NCI-H1417 treated with DMSO at 0.1 percent for 48 hours (cell line): ENCODE measurements at regions not wholly inside any gene's neighbourhood (a gene's known extent, or its start where the extent isn't known, plus 50 kb on each side); places are given as distances from the start of the nearest gene placed in this dataset.

Experiments
- DNase-seq: peaks from one replicate; lab custom pipeline; 2025; lab: John Stamatoyannopoulos, UW

DNA sequence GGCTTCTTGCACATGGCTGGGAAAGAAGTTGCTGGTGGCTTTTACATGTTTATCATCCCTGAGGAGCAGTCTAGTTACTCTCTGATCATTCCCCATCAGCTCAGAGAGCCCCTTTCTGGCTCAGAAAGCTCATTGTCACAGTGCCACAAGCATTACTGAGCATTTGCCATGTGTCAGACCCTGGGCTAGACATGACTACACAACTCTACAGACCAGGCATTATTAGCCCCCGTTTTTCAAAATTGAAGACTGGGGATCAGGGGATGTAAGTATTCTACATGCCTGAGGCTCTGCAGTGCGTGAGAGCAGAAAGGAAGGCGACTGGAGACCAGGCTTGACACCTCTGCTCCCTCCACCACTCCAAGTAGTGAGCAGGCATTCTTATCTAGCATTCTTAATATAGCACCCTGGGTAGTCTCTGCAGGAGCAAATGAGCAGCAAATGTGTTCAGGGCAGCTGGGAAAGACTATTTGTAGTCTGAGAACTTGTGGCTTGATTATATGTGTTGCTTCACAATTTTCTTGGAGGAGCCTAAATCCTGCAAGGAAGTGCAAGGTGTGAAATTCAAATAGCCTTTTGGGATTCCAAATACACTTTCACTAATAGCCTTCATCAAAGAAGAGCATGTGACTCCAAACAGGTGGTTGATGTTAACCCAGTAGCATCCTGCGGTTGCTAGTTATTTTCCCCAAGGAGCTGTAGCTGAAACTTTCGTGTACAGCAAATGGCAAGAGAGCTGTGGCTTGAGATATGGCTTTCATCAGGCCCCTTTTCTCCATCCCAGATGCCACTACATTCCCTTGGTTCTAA lies 143.2 kb downstream of the DDX1 start:
- no peak for DNase-seq

- no peak for DNase-seq
These were observed 144.0 kb downstream of the DDX1 start for GRCh38 chr2:15735484-15736326.

GRCh38 chr2:15736396-15737180 lies 144.9 kb downstream of the DDX1 start:
- no peak for DNase-seq

DNA sequence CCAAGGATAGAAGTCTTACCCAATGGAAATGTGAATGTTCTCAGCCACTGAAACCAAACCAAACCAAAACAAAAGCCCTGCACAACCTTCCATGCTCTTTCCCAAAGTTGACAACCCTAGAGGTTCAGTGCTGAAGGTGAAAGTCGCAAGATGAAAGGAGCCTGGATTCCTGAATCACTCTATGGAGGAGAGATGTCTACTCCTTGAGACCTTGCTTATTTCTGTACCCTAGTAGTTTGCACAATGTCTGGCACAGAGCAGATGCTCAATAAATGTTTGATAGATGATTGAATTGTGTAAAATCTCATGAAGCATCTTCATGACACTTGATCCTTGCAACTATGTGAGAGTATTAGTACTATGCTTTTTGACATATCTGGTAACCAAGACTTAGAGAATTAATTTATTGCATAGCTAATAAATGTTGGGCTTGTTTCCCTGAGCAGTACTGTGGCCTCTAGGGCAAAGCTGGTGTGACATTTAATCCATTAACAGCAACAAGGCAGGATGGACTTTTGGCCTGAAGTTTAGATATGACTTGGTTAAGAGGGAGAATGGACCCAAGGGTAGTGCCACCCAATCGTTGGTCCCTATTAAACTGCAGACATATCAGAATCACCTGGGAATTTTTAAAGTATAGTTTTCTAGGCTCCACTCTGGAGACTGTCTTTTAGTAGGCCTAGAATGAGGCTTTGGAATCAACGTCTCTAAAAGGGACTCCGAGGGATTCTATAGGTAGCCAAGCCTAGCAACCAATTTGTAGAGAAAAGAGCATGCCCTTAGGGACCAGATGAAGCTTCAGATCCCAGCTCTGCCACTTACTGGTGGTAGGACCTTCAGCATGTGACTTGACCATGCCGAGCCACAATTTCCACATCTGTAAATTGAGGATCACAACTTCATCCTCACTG lies 145.9 kb downstream of the DDX1 start:
- no peak for DNase-seq

DNA sequence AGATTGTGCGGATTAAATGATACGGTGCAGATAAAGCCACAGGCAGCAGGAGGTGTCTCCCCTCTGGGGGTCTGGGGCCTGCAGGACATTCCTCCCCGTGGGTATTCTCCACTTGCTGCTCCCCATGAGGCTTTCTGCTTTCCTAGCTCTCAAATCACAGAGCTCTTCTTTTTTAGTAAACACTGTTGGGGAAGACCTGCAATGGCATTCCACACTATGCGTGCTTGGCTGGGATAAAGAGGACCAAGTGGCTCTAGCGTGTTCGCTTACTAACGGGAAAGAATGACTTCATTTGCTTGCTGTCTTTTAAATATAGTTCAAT lies 146.5 kb downstream of the DDX1 start:
- no peak for DNase-seq

DNA sequence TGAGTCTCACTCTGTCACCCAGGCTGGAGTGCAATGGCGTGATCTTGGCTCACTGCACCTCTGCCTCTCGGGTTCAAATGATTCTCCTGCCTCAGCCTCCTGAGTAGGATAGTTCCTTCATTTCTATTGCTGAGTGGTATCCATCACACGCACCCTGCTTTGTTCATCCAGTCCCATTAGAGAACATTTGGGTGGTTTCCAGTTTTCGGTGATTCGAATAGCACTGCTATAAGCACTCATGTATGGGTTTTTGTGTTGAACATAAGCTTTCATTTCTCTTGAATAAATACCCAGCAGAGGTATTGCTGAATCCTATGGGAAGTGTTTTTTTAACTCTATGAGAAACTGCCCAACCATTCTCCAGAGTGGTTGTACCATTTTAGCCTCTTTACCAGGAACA lies 147.3 kb downstream of the DDX1 start:
- no peak for DNase-seq

DNA sequence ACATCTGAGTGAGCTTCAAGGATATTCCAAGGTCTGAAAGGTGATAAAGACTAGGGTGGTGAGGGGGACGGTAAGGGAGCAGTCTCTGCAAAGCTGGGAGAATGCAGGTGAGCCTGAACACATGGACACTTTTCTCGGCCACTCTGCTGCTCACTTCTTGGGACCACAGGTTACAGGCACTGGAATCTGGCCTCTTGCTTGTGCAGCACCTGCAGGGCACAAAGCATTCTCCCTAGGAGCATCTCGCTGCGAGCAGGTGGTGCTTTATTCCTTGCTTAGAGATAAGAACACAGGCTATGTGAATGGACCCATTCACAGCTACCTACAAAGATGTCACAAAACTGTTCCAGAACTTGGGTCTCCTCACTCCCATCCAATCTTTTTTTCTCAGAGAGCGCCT lies 153.2 kb downstream of the DDX1 start:
- DNase-seq: no peak

GRCh38 chr2:15745350-15745749 lies 153.7 kb downstream of the DDX1 start:
- no peak for DNase-seq

- no peak for DNase-seq
These were observed 154.4 kb downstream of the DDX1 start for GRCh38 chr2:15745907-15746702.

DNA sequence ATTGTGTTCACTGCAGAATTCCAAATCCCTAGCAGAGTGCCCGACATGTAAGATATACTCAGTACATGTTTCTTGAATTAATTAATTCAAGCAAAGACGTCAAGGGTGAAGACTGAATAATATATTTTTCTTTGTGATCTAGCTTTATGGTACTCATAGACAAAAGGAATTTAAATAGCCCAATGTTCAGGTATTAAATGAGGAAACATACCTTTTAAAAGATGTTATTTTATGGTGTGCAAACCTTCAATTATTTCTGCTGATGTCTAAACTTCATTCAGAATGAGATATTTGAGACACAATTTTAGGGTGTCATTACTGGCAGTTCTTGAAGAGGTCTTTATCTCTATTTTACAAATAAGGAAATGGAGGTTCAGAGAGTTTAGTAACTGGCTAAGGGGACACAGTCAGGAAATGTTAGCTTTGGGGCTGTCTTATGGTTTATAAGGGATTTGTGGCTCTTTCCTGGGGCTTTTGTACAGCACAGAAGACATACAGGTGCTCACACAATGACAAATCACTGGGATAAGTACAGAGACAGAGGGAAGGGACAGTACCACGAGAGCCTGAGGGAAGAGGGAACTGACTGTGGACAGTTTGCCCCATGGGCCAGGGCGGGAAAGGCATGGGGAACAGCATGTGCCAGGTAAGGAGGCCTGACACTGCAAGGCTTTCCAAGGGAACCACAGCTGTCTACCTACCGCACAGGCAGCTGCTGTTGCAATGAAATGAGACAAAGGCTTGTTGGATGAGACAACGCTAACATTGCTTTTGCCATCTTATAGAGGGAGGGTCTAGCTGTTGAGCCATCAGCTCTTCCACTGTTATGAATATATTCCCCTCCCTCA lies 155.3 kb downstream of the DDX1 start:
- no peak for DNase-seq

- no peak for DNase-seq
These were observed 156.2 kb downstream of the DDX1 start for GRCh38 chr2:15747603-15748471.

GRCh38 chr2:15748736-15749323 lies 157.2 kb downstream of the DDX1 start:
- no peak for DNase-seq

GRCh38 chr2:15749460-15750432 lies 158.1 kb downstream of the DDX1 start:
- no peak for DNase-seq

DNA sequence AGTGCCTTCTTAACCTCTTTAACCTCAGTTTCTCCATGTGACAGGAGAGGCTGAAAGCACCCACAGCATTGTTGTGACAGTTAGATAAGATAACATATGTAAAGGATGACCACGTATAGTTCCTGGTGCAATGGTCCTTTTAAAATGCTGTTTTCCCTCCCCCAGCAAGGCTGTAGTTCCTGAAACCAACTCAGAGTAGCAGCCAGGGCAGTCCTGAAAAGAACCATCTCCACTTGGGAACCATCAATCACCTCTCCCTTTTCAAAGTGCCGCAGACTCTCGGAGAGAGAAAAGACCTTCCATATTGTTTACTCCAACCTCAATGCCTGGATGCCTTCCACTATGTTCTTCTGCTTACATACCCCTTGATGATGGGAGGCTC lies 158.8 kb downstream of the DDX1 start:
- no peak for DNase-seq

DNA sequence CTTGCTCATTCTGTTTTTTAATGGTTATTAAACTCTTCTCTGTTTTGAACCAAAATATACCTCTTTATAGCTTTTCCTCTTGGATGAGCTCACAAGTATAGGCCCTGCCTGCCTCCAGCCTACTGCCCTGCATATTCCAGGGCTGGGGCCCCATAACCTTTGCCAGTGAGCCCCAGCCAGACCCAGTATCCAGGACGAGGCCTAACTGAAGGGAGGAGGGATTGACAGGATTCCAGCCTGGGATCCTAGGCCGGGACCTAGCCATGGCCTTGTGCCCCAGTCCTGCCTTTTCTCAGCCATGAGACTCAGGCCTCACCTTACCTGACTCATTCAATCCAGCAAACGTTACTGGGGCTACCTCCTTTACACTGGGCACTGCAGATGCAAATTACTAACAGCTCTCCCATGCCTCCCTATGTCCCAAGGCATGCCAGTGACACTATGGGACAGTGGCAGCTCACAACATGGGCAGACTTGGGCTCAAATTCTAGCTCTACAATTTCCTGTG lies 159.2 kb downstream of the DDX1 start:
- DNase-seq: no peak

- DNase-seq: no peak
These were observed 159.8 kb downstream of the DDX1 start for GRCh38 chr2:15751477-15751876.
